ENCODE measurements at regions not wholly inside any gene's neighbourhood (a gene's known extent, or its start where the extent isn't known, plus 50 kb on each side); places are given as distances from the start of the nearest gene placed in this dataset.

DNA sequence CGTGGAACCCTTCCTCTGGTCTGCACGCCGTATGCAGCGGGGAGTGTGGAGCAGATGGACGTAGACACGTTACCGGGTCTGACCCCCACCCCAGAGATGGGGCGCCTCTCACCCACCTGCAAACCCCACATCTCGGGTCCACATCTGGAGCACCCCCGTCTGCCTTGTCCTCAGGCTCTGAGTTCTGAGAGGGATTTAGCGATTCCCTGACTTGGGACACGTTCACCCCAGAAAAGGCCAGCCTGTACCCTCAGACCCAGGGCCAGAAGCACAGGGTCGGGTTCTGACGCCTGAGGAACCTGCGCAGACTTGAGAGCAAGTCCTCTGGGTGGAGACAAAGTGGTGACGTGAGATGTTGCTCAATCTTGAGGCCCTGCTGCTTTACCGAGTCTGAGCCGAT lies 1138.5 kb downstream of the BRD1 start:
- TF ChIP-seq, protein P1, sequence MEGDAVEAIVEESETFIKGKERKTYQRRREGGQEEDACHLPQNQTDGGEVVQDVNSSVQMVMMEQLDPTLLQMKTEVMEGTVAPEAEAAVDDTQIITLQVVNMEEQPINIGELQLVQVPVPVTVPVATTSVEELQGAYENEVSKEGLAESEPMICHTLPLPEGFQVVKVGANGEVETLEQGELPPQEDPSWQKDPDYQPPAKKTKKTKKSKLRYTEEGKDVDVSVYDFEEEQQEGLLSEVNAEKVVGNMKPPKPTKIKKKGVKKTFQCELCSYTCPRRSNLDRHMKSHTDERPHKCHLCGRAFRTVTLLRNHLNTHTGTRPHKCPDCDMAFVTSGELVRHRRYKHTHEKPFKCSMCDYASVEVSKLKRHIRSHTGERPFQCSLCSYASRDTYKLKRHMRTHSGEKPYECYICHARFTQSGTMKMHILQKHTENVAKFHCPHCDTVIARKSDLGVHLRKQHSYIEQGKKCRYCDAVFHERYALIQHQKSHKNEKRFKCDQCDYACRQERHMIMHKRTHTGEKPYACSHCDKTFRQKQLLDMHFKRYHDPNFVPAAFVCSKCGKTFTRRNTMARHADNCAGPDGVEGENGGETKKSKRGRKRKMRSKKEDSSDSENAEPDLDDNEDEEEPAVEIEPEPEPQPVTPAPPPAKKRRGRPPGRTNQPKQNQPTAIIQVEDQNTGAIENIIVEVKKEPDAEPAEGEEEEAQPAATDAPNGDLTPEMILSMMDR (IDR thresholded peaks at IDR 0.05) = no peak
- TF ChIP-seq POLR2AphosphoS5 (IDR thresholded peaks at IDR 0.05; ENCODE audit: low read depth, low read length) (no peak), SIN3A (IDR thresholded peaks at IDR 0.05; ENCODE audit: borderline replicate concordance, insufficient read depth, low read depth, low read length) (no peak), TCF7L2 (IDR thresholded peaks at IDR 0.05; ENCODE audit: low read depth, low read length) (no peak)
- TF ChIP-seq, protein P2, sequence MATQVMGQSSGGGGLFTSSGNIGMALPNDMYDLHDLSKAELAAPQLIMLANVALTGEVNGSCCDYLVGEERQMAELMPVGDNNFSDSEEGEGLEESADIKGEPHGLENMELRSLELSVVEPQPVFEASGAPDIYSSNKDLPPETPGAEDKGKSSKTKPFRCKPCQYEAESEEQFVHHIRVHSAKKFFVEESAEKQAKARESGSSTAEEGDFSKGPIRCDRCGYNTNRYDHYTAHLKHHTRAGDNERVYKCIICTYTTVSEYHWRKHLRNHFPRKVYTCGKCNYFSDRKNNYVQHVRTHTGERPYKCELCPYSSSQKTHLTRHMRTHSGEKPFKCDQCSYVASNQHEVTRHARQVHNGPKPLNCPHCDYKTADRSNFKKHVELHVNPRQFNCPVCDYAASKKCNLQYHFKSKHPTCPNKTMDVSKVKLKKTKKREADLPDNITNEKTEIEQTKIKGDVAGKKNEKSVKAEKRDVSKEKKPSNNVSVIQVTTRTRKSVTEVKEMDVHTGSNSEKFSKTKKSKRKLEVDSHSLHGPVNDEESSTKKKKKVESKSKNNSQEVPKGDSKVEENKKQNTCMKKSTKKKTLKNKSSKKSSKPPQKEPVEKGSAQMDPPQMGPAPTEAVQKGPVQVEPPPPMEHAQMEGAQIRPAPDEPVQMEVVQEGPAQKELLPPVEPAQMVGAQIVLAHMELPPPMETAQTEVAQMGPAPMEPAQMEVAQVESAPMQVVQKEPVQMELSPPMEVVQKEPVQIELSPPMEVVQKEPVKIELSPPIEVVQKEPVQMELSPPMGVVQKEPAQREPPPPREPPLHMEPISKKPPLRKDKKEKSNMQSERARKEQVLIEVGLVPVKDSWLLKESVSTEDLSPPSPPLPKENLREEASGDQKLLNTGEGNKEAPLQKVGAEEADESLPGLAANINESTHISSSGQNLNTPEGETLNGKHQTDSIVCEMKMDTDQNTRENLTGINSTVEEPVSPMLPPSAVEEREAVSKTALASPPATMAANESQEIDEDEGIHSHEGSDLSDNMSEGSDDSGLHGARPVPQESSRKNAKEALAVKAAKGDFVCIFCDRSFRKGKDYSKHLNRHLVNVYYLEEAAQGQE (IDR thresholded peaks at IDR 0.05; ENCODE audit: insufficient read depth in 1 of 2, low read depth in 2 of 2, low read length in 1 of 2) = no peak

Measured in Panc1 (cell line).